ENCODE measurements at regions not wholly inside any gene's neighbourhood (a gene's known extent, or its start where the extent isn't known, plus 50 kb on each side); places are given as distances from the start of the nearest gene placed in this dataset.

GRCh38 chr4:187042251-187042650, 318.6 kb upstream of the FAT1 start:
- TF ChIP-seq HOXD13 (CRISPR knock-in tag; IDR thresholded peaks at IDR 0.05; ENCODE audit: borderline replicate concordance): no peak
- no peak for TF ChIP-seq ZBTB8A (tag by site-specific recombination; IDR thresholded peaks at IDR 0.05)
- TF ChIP-seq ZSCAN30 (tag by site-specific recombination; IDR thresholded peaks at IDR 0.05): no peak
- no peak for TF ChIP-seq CTCF (tag by site-specific recombination; IDR thresholded peaks at IDR 0.05)
- TF ChIP-seq ZNF2 (tag by site-specific recombination; IDR thresholded peaks at IDR 0.05): no peak

Measured in HEK293 (cell line).